Sigmoid colon (tissue), 6 donors: ENCODE measurements at regions not wholly inside any gene's neighbourhood (a gene's known extent, or its start where the extent isn't known, plus 50 kb on each side); places are given as distances from the start of the nearest gene placed in this dataset.

ENCODE experiments used
- DNase-seq: peaks from one replicate; pipeline ENCODE4 v3.0.0-alpha.2; 2019
- H3K27ac ChIP-seq, 4 donors: fragments of 200-600 bp; sonication (generic); one replicate each; pipeline ENCODE4 v1.5.1; 2016 to 2019; ENCODE audit warnings: mild to moderate bottlenecking in 1 of 4
- H3K27me3 ChIP-seq, 3 donors: fragments of 200-600 bp; sonication (generic); one replicate each; pipeline ENCODE4 v1.5.1; 2019; ENCODE audit warnings: mild to moderate bottlenecking in 1 of 3
- H3K36me3 ChIP-seq, 4 donors: fragments of 200-600 bp; sonication (generic); one replicate each; pipeline ENCODE4 v1.5.1; 2016 to 2019
- H3K4me1 ChIP-seq, 4 donors: fragments of 200-600 bp; sonication (generic); one replicate each; pipeline ENCODE4 v1.5.1; 2017 to 2019
- H3K4me3 ChIP-seq, 4 donors: fragments of 200-600 bp; sonication (generic); one replicate each; pipeline ENCODE4 v1.5.1; 2017 to 2019; ENCODE audit warnings: mild to moderate bottlenecking in 2 of 4, moderate library complexity in 1 of 4
- H3K9me3 ChIP-seq, 4 donors: fragments of 200-600 bp in 3 of 4; sonication (generic) in 3 of 4; one replicate each; pipeline versions ENCODE4 v1.5.1 to v1.6.1; 2013 to 2019
- EP300 ChIP-seq, 4 donors: sonication (generic); formaldehyde crosslinking; IDR thresholded peaks; one replicate each; pipeline ENCODE4 v1.6.1; 2017; ENCODE audit warnings: antibody characterized with exemption in 4 of 4
- POLR2A ChIP-seq, 2 donors: fragments of 450-650 bp; IDR thresholded peaks; one replicate each; pipeline ENCODE4 v1.6.1; 2016; ENCODE audit warnings: antibody characterized with exemption in 2 of 2, mild to moderate bottlenecking in 2 of 2, moderate library complexity in 2 of 2
- POLR2AphosphoS5 ChIP-seq, 4 donors: sonication (generic); formaldehyde crosslinking; IDR thresholded peaks; one replicate each; pipeline ENCODE4 v1.6.1; 2017; ENCODE audit warnings: antibody characterized with exemption in 4 of 4
- WGBS, 2 donors: extraction: QIAGEN DNeasy Blood & Tissue Kit; methylation state at CpG; one replicate each; pipeline ENCODE4 v1.1.7; 2013; 5-methylcytosine and 5-hydroxymethylcytosine counted together
- intact Hi-C: fragments of 100-400 bp; cut with DNase I; formaldehyde crosslinking; loops from one replicate; pipeline ENCODE4 v1.15.1; 2023
- TF ChIP-seq, protein P1 (sequence below), 4 experiments: fragments of 450-650 bp in 3 of 4; fragments of 200-600 bp in 1 of 4; IDR thresholded peaks; one replicate each; pipeline ENCODE4 v1.5.1; 2016 to 2019; ENCODE audit warnings: antibody characterized with exemption in 4 of 4, mild to moderate bottlenecking in 3 of 4, moderate library complexity in 2 of 4
- donor health status: healthy with polysubstance abuse.
- donor health status: healthy.

DNA sequence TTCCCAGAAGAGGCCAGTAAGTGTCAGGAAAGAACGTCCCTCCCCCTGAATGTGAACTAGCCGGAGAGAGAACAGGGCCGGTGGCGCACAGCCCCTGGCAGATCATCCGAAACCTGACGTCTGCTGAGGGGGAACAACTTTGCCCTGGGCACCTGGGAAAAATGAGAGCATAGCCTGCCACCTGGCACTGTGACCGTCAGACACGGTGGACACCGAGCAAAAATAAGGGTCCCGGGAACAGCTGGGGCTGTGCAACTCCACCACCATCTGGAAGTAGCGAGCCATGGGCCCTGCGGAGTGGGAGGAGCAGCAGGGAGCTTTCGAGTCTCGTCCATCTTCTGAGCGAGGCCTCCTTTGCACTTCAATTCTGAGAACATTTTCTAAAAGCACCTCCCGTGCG lies 110.8 kb downstream of the EDN3 start:
- TF ChIP-seq, protein P1, sequence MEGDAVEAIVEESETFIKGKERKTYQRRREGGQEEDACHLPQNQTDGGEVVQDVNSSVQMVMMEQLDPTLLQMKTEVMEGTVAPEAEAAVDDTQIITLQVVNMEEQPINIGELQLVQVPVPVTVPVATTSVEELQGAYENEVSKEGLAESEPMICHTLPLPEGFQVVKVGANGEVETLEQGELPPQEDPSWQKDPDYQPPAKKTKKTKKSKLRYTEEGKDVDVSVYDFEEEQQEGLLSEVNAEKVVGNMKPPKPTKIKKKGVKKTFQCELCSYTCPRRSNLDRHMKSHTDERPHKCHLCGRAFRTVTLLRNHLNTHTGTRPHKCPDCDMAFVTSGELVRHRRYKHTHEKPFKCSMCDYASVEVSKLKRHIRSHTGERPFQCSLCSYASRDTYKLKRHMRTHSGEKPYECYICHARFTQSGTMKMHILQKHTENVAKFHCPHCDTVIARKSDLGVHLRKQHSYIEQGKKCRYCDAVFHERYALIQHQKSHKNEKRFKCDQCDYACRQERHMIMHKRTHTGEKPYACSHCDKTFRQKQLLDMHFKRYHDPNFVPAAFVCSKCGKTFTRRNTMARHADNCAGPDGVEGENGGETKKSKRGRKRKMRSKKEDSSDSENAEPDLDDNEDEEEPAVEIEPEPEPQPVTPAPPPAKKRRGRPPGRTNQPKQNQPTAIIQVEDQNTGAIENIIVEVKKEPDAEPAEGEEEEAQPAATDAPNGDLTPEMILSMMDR (IDR thresholded peaks at IDR 0.05) = no peak
- TF ChIP-seq EP300 (IDR thresholded peaks at IDR 0.05) = no peak
- TF ChIP-seq POLR2AphosphoS5 (IDR thresholded peaks at IDR 0.05) = no peak
- no peak for TF ChIP-seq POLR2A (IDR thresholded peaks at IDR 0.05)
- Histone ChIP-seq H3K9me3 (no peaks in the 10 kb centered on the region), H3K4me1 (no peaks in the 10 kb centered on the region), H3K27me3 (peaks cover 0 to 18% (median 0%) of the 10 kb centered on the region in 3 donors), H3K4me3 (no peak overlapping the region), H3K27ac (no peak overlapping the region), H3K36me3 (no peaks in the 10 kb centered on the region)
- WGBS, 2 donors = 84 to 86% methylated on average over 17 of the region's 17 CpGs
- peak; percentile 33 for DNase-seq
- intact Hi-C loops = no loop called here

DNA sequence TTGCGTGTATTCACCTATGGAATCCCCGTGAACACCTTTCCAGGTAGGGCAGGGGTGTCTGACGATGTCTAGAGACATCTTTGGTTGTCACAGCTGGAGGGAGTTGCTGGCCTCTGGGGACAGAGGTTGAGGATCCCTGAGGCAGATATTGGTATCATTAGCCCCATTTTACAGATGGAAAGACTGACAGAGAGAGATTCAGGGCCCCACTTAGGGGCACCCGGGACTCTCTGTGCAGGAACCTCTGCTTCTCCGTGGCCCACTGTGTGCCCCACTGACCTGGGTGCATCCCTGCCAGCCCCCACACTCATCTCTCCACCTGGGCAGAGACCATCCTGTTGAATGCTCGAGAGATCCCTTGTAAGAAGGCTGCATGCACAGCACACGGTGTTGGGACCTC lies 111.2 kb downstream of the EDN3 start:
- TF ChIP-seq POLR2A (IDR thresholded peaks at IDR 0.05) = no peak
- TF ChIP-seq EP300 (IDR thresholded peaks at IDR 0.05) = no peak
- no peak for TF ChIP-seq POLR2AphosphoS5 (IDR thresholded peaks at IDR 0.05)
- TF ChIP-seq, protein P1 (IDR thresholded peaks at IDR 0.05) = no peak
- no peaks in the 10 kb centered on the region for H3K4me1 ChIP-seq
- H3K27me3 ChIP-seq = peaks cover 0 to 13% (median 0%) of the 10 kb centered on the region in 3 donors
- no peaks in the 10 kb centered on the region for H3K36me3 ChIP-seq
- H3K9me3 ChIP-seq = no peaks in the 10 kb centered on the region
- no peak for DNase-seq
- WGBS, 2 donors = 84 to 85% methylated on average over 7 of the region's 7 CpGs
- no peak overlapping the region for H3K27ac ChIP-seq
- H3K4me3 ChIP-seq = no peak overlapping the region
- intact Hi-C loops = no loop called here

DNA sequence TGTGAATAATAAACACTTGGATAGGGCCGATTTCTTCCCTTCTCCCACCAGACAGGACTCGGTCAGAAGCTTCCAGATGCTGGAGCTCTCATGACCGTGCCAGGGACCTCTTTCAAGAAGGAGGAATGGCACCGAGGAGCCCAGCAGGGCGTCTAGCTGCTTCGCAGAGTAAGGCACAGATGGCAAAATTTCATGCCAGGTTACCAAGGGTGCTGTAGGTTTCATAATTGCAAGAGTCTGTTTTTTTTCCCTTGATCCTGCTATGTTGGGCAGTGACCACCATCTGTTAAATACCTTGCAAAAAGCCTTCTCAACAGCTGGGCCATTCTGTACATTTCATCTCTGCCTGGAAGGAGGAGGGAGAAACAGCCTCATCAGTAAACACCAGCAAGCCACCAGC lies 111.8 kb downstream of the EDN3 start:
- H3K4me3 ChIP-seq = no peak overlapping the region
- peak; percentile 20 for DNase-seq
- H3K36me3 ChIP-seq = no peaks in the 10 kb centered on the region
- TF ChIP-seq EP300 (IDR thresholded peaks at IDR 0.05) (no peak), POLR2A (IDR thresholded peaks at IDR 0.05) (no peak), POLR2AphosphoS5 (IDR thresholded peaks at IDR 0.05) (no peak)
- TF ChIP-seq, protein P1 (IDR thresholded peaks at IDR 0.05) = no peak
- H3K9me3 ChIP-seq = no peaks in the 10 kb centered on the region
- intact Hi-C loops = no loop called here
- WGBS, 2 donors = 79 to 81% methylated on average over 6 of the region's 6 CpGs
- H3K27ac ChIP-seq = no peak overlapping the region
- H3K4me1 ChIP-seq = no peaks in the 10 kb centered on the region
- peaks cover 0 to 11% (median 0%) of the 10 kb centered on the region in 3 donors for H3K27me3 ChIP-seq

DNA sequence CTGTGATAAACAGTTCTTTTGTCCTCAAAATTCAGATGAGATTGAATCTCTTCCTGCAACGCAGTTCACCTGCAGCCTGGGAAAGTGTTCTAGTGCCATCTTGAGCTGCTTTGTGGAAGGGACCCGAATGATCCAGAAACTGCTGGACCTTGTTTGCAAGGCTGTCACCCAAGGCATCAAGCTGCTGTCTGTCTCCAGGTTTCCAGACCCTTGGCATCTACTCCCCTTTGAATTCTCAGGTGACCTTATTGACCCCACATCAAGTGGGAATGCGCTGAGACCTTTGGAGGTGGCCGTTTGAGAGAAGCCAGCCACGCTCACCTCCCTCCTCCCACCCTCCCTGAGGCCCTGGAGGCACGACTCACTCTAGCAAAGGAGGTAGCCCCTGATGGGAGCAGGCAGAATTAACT lies 112.5 kb downstream of the EDN3 start:
- H3K27ac ChIP-seq = no peak overlapping the region
- peaks cover 0 to 11% (median 0%) of the 10 kb centered on the region in 3 donors for H3K27me3 ChIP-seq

More for the DNA sequence above, 112.5 kb downstream of the EDN3 start:
- Histone ChIP-seq H3K36me3 (no peaks in the 10 kb centered on the region), H3K4me1 (no peaks in the 10 kb centered on the region), H3K4me3 (no peak overlapping the region), H3K9me3 (no peaks in the 10 kb centered on the region)
- 65 to 72% methylated on average over 6 of the region's 6 CpGs for WGBS, 2 donors
- intact Hi-C loops = no loop called here
- DNase-seq = peak; percentile 46
- TF ChIP-seq, protein P1 (IDR thresholded peaks at IDR 0.05) = no peak
- no peak for TF ChIP-seq POLR2A (IDR thresholded peaks at IDR 0.05)
- TF ChIP-seq EP300 (IDR thresholded peaks at IDR 0.05) = no peak
- TF ChIP-seq POLR2AphosphoS5 (IDR thresholded peaks at IDR 0.05) = no peak
